Breast epithelium (tissue), 3 donors: ENCODE measurements at regions not wholly inside any gene's neighbourhood (a gene's known extent, or its start where the extent isn't known, plus 50 kb on each side); places are given as distances from the start of the nearest gene placed in this dataset.

ENCODE experiments used
- POLR2AphosphoS5 ChIP-seq, 3 donors: sonication (generic); formaldehyde crosslinking; IDR thresholded peaks; one replicate each; pipeline ENCODE4 v1.6.1; 2017; ENCODE audit warnings: antibody characterized with exemption in 3 of 3
- TF ChIP-seq, protein P1 (sequence below), 3 donors: fragments of 450-650 bp; IDR thresholded peaks; one replicate each; pipeline ENCODE4 v1.5.1; 2016 to 2017; ENCODE audit warnings: antibody characterized with exemption in 3 of 3, mild to moderate bottlenecking in 3 of 3, moderate library complexity in 3 of 3

DNA sequence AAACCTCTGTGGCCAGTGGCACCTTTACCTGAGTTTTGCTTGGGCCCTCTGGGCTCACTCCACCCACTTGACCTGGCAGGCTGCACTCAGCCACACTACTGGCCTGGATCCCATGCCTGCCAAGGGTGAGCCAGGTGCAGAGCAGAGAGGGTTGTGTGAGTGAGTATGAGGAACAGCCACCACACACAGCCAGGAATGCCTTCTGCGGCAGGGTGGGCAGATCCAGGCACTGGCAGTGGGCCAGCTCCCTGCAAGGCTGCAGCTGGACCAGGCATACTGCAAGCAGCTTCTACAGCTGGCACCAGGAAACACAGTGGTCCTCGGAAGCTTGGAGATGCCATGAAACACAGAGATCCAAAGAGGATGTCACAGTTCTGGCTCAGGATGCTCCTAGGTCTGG lies 570.1 kb upstream of the ACTRT1 start:
- TF ChIP-seq, protein P1, sequence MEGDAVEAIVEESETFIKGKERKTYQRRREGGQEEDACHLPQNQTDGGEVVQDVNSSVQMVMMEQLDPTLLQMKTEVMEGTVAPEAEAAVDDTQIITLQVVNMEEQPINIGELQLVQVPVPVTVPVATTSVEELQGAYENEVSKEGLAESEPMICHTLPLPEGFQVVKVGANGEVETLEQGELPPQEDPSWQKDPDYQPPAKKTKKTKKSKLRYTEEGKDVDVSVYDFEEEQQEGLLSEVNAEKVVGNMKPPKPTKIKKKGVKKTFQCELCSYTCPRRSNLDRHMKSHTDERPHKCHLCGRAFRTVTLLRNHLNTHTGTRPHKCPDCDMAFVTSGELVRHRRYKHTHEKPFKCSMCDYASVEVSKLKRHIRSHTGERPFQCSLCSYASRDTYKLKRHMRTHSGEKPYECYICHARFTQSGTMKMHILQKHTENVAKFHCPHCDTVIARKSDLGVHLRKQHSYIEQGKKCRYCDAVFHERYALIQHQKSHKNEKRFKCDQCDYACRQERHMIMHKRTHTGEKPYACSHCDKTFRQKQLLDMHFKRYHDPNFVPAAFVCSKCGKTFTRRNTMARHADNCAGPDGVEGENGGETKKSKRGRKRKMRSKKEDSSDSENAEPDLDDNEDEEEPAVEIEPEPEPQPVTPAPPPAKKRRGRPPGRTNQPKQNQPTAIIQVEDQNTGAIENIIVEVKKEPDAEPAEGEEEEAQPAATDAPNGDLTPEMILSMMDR (IDR thresholded peaks at IDR 0.05), result no peak
- no peak for TF ChIP-seq POLR2AphosphoS5 (IDR thresholded peaks at IDR 0.05)
